ENCODE measurements at regions not wholly inside any gene's neighbourhood (a gene's known extent, or its start where the extent isn't known, plus 50 kb on each side); places are given as distances from the start of the nearest gene placed in this dataset.
"Not testable (repeated sequence)": the region's sequence is repeated elsewhere in the genome, so short reads cannot be mapped to it uniquely, and the experiment has no call there.

- no peak for DNase-seq
Observed at GRCh38 chr1:55304229-55304740, 89.1 kb upstream of the USP24 start.

GRCh38 chr1:55302972-55303371 is 87.8 kb upstream of the USP24 start:
- DNase-seq, result no peak

GRCh38 chr1:55301912-55302311 is 86.7 kb upstream of the USP24 start:
- no peak for DNase-seq

- no peak for DNase-seq
Observed at GRCh38 chr1:55300975-55301374, 85.8 kb upstream of the USP24 start.

GRCh38 chr1:55298167-55298894 is 83.2 kb upstream of the USP24 start:
- DNase-seq, result no peak

GRCh38 chr1:55296247-55296646 is 81.1 kb upstream of the USP24 start:
- DNase-seq, result not testable (repeated sequence)

GRCh38 chr1:55289614-55290013 is 74.5 kb upstream of the USP24 start:
- no peak for DNase-seq

GRCh38 chr1:55289042-55289441 is 73.9 kb upstream of the USP24 start:
- DNase-seq, result no peak

GRCh38 chr1:55288245-55288644 is 73.1 kb upstream of the USP24 start:
- peak in 1 of 2 donors; percentile 25 for DNase-seq

GRCh38 chr1:55287723-55288122 is 72.6 kb upstream of the USP24 start:
- DNase-seq, result no peak

- DNase-seq, result no peak
Observed at GRCh38 chr1:55286856-55287602, 71.9 kb upstream of the USP24 start.

GRCh38 chr1:55285834-55286233 is 70.7 kb upstream of the USP24 start:
- no peak for DNase-seq

- DNase-seq, result peak in 1 of 2 donors; percentile 23
Observed at GRCh38 chr1:55284856-55285255, 69.7 kb upstream of the USP24 start.

GRCh38 chr1:55282058-55282457 is 66.9 kb upstream of the USP24 start:
- no peak for DNase-seq

GRCh38 chr1:55280731-55281130 is 65.6 kb upstream of the USP24 start:
- no peak for DNase-seq

GRCh38 chr1:55279627-55280026 is 64.5 kb upstream of the USP24 start:
- no peak for DNase-seq

GRCh38 chr1:55278378-55278777 is 63.2 kb upstream of the USP24 start:
- no peak for DNase-seq

- peak; percentile 83 to 85 for DNase-seq
Observed at GRCh38 chr1:55277377-55278130, 62.4 kb upstream of the USP24 start.

GRCh38 chr1:55276671-55277376 is 61.7 kb upstream of the USP24 start:
- no peak for DNase-seq

- no peak for DNase-seq
Observed at GRCh38 chr1:55275941-55276341, 60.8 kb upstream of the USP24 start.

GRCh38 chr1:55275151-55275748 is 60.1 kb upstream of the USP24 start:
- no peak for DNase-seq

GRCh38 chr1:55272994-55273393 is 57.8 kb upstream of the USP24 start:
- no peak for DNase-seq
